HL-60 (cell line): ENCODE measurements at regions not wholly inside any gene's neighbourhood (a gene's known extent, or its start where the extent isn't known, plus 50 kb on each side); places are given as distances from the start of the nearest gene placed in this dataset.

Experiments used
- DNase-seq, 2 experiments: peaks; one replicate each; pipeline ENCODE4 v3.0.0-alpha.2; 2010 to 2020; ENCODE audit warnings: low read depth in 1 of 2, low spot score in 1 of 2
- H3K27ac ChIP-seq: fragments of 250-450 bp; sonication (Bioruptor Pico); replicated peaks from 2 replicates; pipeline ENCODE4 v1.5.1; 2020; ENCODE audit warnings: mild to moderate bottlenecking, moderate library complexity
- H3K27me3 ChIP-seq: fragments of 250-450 bp; sonication (Bioruptor Pico); 2 replicates; pipeline ENCODE4 v1.5.1; 2021; ENCODE audit warnings: mild to moderate bottlenecking, moderate library complexity; ENCODE audit not compliant: insufficient read depth, poor library complexity, severe bottlenecking
- H3K4me3 ChIP-seq: replicated peaks from 2 replicates; pipeline ENCODE4 v1.5.1; 2011; ENCODE audit warnings: mild to moderate bottlenecking, control low read depth, low read length; ENCODE audit not compliant: insufficient read depth
- CTCF ChIP-seq: IDR thresholded peaks from one replicate; pipeline ENCODE4 v1.5.1; 2011; ENCODE audit warnings: low read length, control low read depth, inconsistent platforms; ENCODE audit not compliant: insufficient read depth
- GABPA ChIP-seq: IDR thresholded peaks from 2 replicates; pipeline ENCODE4 v1.6.1; 2012; ENCODE audit warnings: low read depth
- POLR2AphosphoS5 ChIP-seq: IDR thresholded peaks from 2 replicates; pipeline ENCODE4 v1.6.1; 2012; ENCODE audit warnings: low read depth
- REST ChIP-seq: IDR thresholded peaks from 2 replicates; pipeline ENCODE4 v1.6.1; 2012; ENCODE audit warnings: low read depth; ENCODE audit not compliant: insufficient replicate concordance
- SPI1 ChIP-seq: IDR thresholded peaks from 2 replicates; pipeline ENCODE4 v1.6.1; 2012; ENCODE audit warnings: low read depth, mild to moderate bottlenecking, borderline replicate concordance

- Histone ChIP-seq H3K4me3 (no peak overlapping the region), H3K27ac (no peak overlapping the region), H3K27me3 (peaks cover 3% of the 10 kb centered on the region)
- no peak for DNase-seq
- no peak for TF ChIP-seq GABPA
- no peak for TF ChIP-seq CTCF
- TF ChIP-seq SPI1, result no peak
- no peak for TF ChIP-seq REST
Measured at GRCh38 chr11:129722529-129722928, 93.1 kb upstream of the TMEM45B start.

GRCh38 chr11:129723146-129723760 lies 92.4 kb upstream of the TMEM45B start:
- H3K27me3 ChIP-seq, result peaks cover 3% of the 10 kb centered on the region
- DNase-seq, result no peak
- H3K4me3 ChIP-seq, result no peak overlapping the region
- H3K27ac ChIP-seq, result no peak overlapping the region
- TF ChIP-seq CTCF, result no peak
- no peak for TF ChIP-seq GABPA
- no peak for TF ChIP-seq POLR2AphosphoS5
- no peak for TF ChIP-seq SPI1
- no peak for TF ChIP-seq REST

- no peak overlapping the region for H3K27ac ChIP-seq
- no peak overlapping the region for H3K4me3 ChIP-seq
- peaks cover 3% of the 10 kb centered on the region for H3K27me3 ChIP-seq
- TF ChIP-seq REST (no peak), SPI1 (no peak), GABPA (no peak), POLR2AphosphoS5 (no peak), CTCF (no peak)
- DNase-seq, result no peak
Measured at GRCh38 chr11:129723761-129724162, 91.9 kb upstream of the TMEM45B start.
